Mucosa of descending colon (tissue), 3 donors: ENCODE measurements at regions not wholly inside any gene's neighbourhood (a gene's known extent, or its start where the extent isn't known, plus 50 kb on each side); places are given as distances from the start of the nearest gene placed in this dataset.

Experiments used
- ATAC-seq: fragments of 200-7000 bp; cut with Tn5 transposase; one replicate; pipeline ENCODE4 v1.9.1; 2020; ENCODE audit warnings: mild to moderate bottlenecking, moderate library complexity
- DNase-seq, 3 donors: peaks; one replicate each; pipeline ENCODE4 v3.0.0-alpha.2; 2020
- H3K36me3 ChIP-seq: fragments of 200-600 bp; one replicate; pipeline ENCODE4 v1.8.0; 2021; ENCODE audit warnings: low read depth, mild to moderate bottlenecking
- H3K4me1 ChIP-seq: fragments of 200-600 bp; one replicate; pipeline ENCODE4 v1.8.0; 2021; ENCODE audit warnings: low read depth, mild to moderate bottlenecking
- H3K4me3 ChIP-seq: fragments of 200-600 bp; one replicate; pipeline ENCODE4 v1.8.0; 2021; ENCODE audit warnings: mild to moderate bottlenecking
- H3K9me3 ChIP-seq: fragments of 200-600 bp; one replicate; pipeline ENCODE4 v1.8.0; 2021; ENCODE audit warnings: mild to moderate bottlenecking
- intact Hi-C, 2 donors: fragments of 100-400 bp; cut with DNase I in 1 of 2; cut with micrococcal nuclease in 1 of 2; formaldehyde crosslinking; loops; one replicate each; pipeline versions ENCODE4 v1.11.0 to v1.11.1; 2022; cut with DNase I, micrococcal nuclease
- TF ChIP-seq, protein P1 (sequence below): fragments of 200-600 bp; IDR thresholded peaks from one replicate; pipeline ENCODE4 v1.8.0; 2022; ENCODE audit warnings: antibody characterized with exemption, mild to moderate bottlenecking
- donor health status: DM: no; HTN: no; CAD: no; lungs with moderate emphysema.
- donor health status: DM: no; HTN: no; CAD: no.
- donor health status: DM: no; HTN: yes; CAD: no.

DNA sequence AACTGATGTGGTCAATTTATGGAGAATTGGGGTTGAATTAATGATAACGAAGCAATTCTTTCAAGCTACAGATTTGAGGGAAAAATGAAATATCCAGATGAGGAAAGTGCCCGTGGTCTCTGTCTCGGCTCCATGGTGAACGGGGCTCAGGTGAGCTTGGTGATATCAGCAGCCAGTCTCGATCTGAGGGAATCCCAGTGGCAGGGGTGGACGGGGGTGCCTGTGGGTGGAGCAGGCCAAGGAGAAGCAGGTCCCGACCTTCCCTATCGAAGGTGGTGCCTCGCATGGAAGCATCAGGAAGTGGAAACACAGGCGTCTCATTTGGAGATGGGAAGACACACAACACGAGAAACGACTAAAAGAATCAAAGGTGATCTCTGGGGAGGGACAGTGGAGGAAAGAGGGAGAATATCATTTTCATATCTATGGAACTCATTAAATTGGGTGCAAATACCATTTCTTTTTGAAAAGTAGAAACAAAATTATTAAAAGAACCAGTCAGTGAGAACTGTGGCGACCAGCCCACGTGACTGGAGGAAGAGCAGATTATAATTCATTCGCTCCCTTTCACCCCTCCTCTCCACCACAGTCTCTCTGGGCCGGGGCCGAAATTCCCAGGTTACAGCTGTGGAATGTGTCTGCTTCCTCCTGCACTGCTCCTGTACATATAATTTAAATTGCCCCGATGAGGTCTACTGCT, 354.3 kb upstream of the SFSWAP start:
- TF ChIP-seq, protein P1, sequence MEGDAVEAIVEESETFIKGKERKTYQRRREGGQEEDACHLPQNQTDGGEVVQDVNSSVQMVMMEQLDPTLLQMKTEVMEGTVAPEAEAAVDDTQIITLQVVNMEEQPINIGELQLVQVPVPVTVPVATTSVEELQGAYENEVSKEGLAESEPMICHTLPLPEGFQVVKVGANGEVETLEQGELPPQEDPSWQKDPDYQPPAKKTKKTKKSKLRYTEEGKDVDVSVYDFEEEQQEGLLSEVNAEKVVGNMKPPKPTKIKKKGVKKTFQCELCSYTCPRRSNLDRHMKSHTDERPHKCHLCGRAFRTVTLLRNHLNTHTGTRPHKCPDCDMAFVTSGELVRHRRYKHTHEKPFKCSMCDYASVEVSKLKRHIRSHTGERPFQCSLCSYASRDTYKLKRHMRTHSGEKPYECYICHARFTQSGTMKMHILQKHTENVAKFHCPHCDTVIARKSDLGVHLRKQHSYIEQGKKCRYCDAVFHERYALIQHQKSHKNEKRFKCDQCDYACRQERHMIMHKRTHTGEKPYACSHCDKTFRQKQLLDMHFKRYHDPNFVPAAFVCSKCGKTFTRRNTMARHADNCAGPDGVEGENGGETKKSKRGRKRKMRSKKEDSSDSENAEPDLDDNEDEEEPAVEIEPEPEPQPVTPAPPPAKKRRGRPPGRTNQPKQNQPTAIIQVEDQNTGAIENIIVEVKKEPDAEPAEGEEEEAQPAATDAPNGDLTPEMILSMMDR, result no peak

DNA sequence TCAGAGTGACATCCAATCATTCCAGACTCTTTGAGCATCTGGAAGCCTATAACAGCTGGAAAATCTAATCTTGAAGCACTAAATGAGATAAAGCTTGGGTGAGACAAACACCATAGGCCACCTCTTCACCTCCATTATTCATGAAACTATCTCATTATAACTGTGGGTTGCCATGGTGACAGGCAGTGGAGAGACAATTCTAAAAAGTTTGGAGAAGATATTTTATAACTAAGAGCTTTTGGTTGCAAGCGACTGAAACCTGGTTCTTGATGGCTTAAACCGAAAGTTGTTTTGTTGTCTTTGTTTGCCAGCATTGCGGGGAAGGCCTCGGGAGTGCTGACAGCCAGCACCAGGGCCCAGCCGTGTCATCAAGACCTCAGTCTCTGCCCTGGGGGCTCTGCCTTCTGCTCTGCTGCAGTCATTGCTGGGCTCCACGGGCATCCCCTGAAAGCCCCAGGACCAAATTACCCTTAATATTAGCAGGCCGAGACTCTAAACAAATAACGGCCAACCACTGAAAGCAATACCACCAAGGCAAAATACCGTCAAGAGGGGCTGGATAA, 353.6 kb upstream of the SFSWAP start:
- DNase-seq, result no peak
- no peaks in the 10 kb centered on the region for H3K4me1 ChIP-seq
- no peak for ATAC-seq
- TF ChIP-seq, protein P1, result no peak
- no peaks in the 10 kb centered on the region for H3K9me3 ChIP-seq
- intact Hi-C loops, result no loop called here
- H3K36me3 ChIP-seq, result no peaks in the 10 kb centered on the region
- H3K4me3 ChIP-seq, result no peak overlapping the region

More for the DNA sequence above, 354.3 kb upstream of the SFSWAP start:
- H3K4me3 ChIP-seq, result no peak overlapping the region
- intact Hi-C loops, result no loop called here
- no peak for ATAC-seq
- no peaks in the 10 kb centered on the region for H3K4me1 ChIP-seq
- DNase-seq, result no peak
- no peaks in the 10 kb centered on the region for H3K36me3 ChIP-seq
- no peaks in the 10 kb centered on the region for H3K9me3 ChIP-seq

DNA sequence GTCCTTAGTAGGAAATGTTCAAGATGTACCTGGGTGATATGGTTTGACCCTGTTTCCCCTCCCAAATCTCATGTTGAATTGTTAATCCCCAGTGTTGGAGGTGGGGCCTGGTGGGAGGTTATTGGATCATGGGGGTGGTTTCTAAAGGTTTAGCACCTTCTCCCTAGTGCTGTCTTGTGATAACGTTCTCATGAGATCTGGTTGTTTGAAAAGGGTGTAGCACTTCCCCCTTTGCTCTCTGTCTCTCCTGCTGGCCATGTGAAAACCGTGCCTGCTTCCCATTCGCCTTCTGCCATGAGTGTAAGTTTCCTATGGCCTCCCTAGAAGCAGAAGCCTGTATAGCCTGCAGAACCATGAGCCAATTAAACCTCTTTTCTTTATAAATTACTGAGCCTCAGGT, 353.0 kb upstream of the SFSWAP start:
- no peaks in the 10 kb centered on the region for H3K4me1 ChIP-seq
- no peaks in the 10 kb centered on the region for H3K36me3 ChIP-seq
- H3K4me3 ChIP-seq, result no peak overlapping the region
- no peak for DNase-seq
- ATAC-seq, result no peak
- intact Hi-C loops, result no loop called here
- TF ChIP-seq, protein P1, result no peak
- no peaks in the 10 kb centered on the region for H3K9me3 ChIP-seq

DNA sequence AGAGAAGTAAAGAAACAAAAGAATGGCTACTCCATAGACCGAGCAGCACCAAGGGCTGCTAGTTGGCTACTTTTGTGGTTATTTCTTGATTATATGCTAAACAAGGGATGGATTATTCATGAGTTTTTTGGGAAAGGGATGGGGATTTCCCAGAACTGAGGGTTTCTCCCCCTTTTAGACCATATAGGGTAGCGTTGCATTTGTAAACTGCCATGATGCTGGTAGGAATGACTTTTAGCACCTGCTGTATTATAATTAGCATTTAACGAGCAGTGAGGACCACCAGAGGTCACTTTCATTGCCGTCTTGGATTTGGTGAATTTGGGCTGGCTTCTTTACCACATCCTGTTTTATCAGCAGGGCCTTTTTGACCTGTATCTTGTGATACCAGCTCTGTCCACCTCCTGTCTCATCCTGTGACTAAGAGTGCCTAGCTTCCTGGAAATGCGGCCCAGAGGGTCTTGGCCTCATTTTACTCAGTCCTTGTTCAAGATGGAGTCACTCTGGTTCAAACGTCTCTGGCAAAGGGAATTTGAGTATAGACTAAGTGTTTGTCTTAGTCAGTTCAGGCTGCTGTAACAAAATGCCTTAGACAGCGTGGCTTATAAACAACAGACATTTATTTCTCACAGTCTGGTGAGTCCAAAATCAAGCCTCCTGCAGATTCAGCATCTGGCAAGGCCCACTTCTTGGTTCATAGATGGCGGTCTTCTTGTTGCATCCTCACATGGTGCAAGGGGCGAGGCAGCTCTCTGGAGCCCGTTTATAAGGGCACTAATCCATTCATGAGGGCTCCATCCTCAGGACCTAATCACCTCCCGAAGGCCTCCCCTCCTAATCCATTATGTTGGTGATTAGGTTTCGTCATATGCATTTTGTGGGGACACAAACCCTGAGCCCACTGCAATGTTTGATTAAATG, 348.3 kb upstream of the SFSWAP start:
- DNase-seq (no peak), ATAC-seq (no peak)
- intact Hi-C loops, result no loop called here
- Histone ChIP-seq H3K36me3 (no peaks in the 10 kb centered on the region), H3K4me1 (no peaks in the 10 kb centered on the region), H3K9me3 (no peaks in the 10 kb centered on the region), H3K4me3 (no peak overlapping the region)
- TF ChIP-seq, protein P1, result no peak

DNA sequence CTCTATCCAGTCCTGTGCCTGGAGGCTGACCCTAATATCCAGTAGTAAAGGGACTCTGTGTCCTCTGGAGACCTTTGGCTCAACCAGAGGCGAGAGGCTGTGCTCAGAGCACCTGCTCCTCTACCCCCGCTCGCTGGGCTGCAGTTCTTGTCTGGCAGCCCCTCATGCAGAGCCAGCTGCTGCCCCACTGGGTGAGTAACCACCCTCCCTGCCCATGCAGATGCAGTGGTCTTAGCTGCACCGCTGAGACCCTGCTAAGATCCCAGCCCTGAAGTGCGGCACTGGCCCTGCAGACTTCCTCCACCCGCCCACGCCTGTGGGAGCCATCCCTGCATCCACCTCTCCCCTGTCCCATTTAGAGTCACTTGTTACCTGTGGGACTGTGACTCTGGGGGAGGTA, 347.5 kb upstream of the SFSWAP start:
- DNase-seq, result no peak
- Histone ChIP-seq H3K36me3 (no peaks in the 10 kb centered on the region), H3K4me1 (no peaks in the 10 kb centered on the region), H3K9me3 (no peaks in the 10 kb centered on the region), H3K4me3 (no peak overlapping the region)
- intact Hi-C loops, result no loop called here
- TF ChIP-seq, protein P1, result no peak
- ATAC-seq, result no peak
